DOHH2 (cell line): ENCODE measurements at regions not wholly inside any gene's neighbourhood (a gene's known extent, or its start where the extent isn't known, plus 50 kb on each side); places are given as distances from the start of the nearest gene placed in this dataset.

Experiments
- H3F3A ChIP-seq: fragments of 200-600 bp; sonication (generic), shearing (Covaris generic); 2 replicates; pipeline ENCODE4 v1.6.0; 2016; ENCODE audit warnings: antibody characterized with exemption, mild to moderate bottlenecking; ENCODE audit not compliant: control insufficient read depth, insufficient read depth
- H3K27ac ChIP-seq: fragments of 200-600 bp; sonication (generic); 2 replicates; pipeline ENCODE4 v1.5.1; 2014; ENCODE audit warnings: low read depth, mild to moderate bottlenecking, low read length, moderate library complexity
- H3K27me3 ChIP-seq: fragments of 200-600 bp; sonication (generic); 2 replicates; pipeline ENCODE4 v1.6.1; 2014; ENCODE audit warnings: mild to moderate bottlenecking, low read length, mixed read lengths; ENCODE audit not compliant: control insufficient read depth
- H3K36me3 ChIP-seq: fragments of 200-600 bp; sonication (generic); 2 replicates; pipeline ENCODE4 v1.6.1; 2014; ENCODE audit warnings: mild to moderate bottlenecking, low read length, moderate library complexity, mixed read lengths; ENCODE audit not compliant: control insufficient read depth
- H3K4me1 ChIP-seq: fragments of 200-600 bp; sonication (generic); 2 replicates; pipeline ENCODE4 v1.6.1; 2014; ENCODE audit warnings: mild to moderate bottlenecking, low read length, mixed read lengths; ENCODE audit not compliant: control insufficient read depth
- H3K4me2 ChIP-seq: fragments of 200-600 bp; sonication (generic); 2 replicates; pipeline ENCODE4 v1.6.0; 2014; ENCODE audit warnings: mild to moderate bottlenecking, low read length, moderate library complexity
- H3K4me3 ChIP-seq: fragments of 200-600 bp; sonication (generic); 2 replicates; pipeline ENCODE4 v1.5.1; 2014; ENCODE audit warnings: mild to moderate bottlenecking, low read length, mixed read lengths
- H3K79me2 ChIP-seq: fragments of 200-600 bp; sonication (generic); 2 replicates; pipeline ENCODE4 v1.6.1; 2014; ENCODE audit warnings: mild to moderate bottlenecking, low read length, mixed read lengths; ENCODE audit not compliant: control insufficient read depth
- H3K9me2 ChIP-seq: fragments of 200-600 bp; sonication (generic); replicated peaks from 2 replicates; pipeline ENCODE4 v1.6.1; 2014; ENCODE audit warnings: mild to moderate bottlenecking, low read length, mixed read lengths; ENCODE audit not compliant: control insufficient read depth
- H3K9me3 ChIP-seq: fragments of 200-600 bp; sonication (generic); 2 replicates; pipeline ENCODE4 v1.6.1; 2014; ENCODE audit warnings: antibody characterized with exemption, low read length, mixed read lengths; ENCODE audit not compliant: control insufficient read depth, insufficient read depth
- H4K20me1 ChIP-seq: fragments of 200-600 bp; sonication (generic); 2 replicates; pipeline ENCODE4 v1.6.0; 2014; ENCODE audit warnings: low read depth, mild to moderate bottlenecking, antibody characterized with exemption, low read length, moderate library complexity; ENCODE audit not compliant: control insufficient read depth, insufficient read depth
- CTCF ChIP-seq: fragments of 200-600 bp; sonication (generic); IDR thresholded peaks from one replicate; pipeline ENCODE4 v1.5.1; 2014; ENCODE audit warnings: antibody characterized with exemption, mild to moderate bottlenecking, low read depth, low read length; ENCODE audit not compliant: poor library complexity, severe bottlenecking
- EZH2phosphoT487 ChIP-seq: fragments of 200-600 bp; sonication (generic); IDR thresholded peaks from 2 replicates; pipeline ENCODE4 v1.6.1; 2017; ENCODE audit warnings: borderline replicate concordance, mild to moderate bottlenecking, antibody characterized with exemption, low read length, moderate library complexity, mixed read lengths

- no peaks in the 10 kb centered on the region for H3K9me3 ChIP-seq
- H3K4me2 ChIP-seq = no peak overlapping the region
- no peak overlapping the region for H3K4me3 ChIP-seq
Observed at GRCh38 chr21:18812308-18812707, 408.7 kb upstream of the TMPRSS15 start.

GRCh38 chr21:18819507-18819906 lies 415.9 kb upstream of the TMPRSS15 start:
- no peaks in the 10 kb centered on the region for H3K4me1 ChIP-seq
- H3K9me2 ChIP-seq = no peaks in the 10 kb centered on the region
- H3F3A ChIP-seq = no peaks in the 10 kb centered on the region
- no peaks in the 10 kb centered on the region for H4K20me1 ChIP-seq
- no peak for TF ChIP-seq EZH2phosphoT487
- TF ChIP-seq CTCF = no peak
- H3K4me3 ChIP-seq = no peak overlapping the region
- no peaks in the 10 kb centered on the region for H3K36me3 ChIP-seq
- no peaks in the 10 kb centered on the region for H3K79me2 ChIP-seq
- H3K9me3 ChIP-seq = no peaks in the 10 kb centered on the region
- H3K27me3 ChIP-seq = no peaks in the 10 kb centered on the region
- no peak overlapping the region for H3K4me2 ChIP-seq
- H3K27ac ChIP-seq = no peak overlapping the region

More at GRCh38 chr21:18812308-18812707, 408.7 kb upstream of the TMPRSS15 start:
- Histone ChIP-seq H3K79me2 (no peaks in the 10 kb centered on the region), H3K9me2 (no peaks in the 10 kb centered on the region), H3K27ac (no peak overlapping the region), H3K4me1 (no peaks in the 10 kb centered on the region), H3K36me3 (no peaks in the 10 kb centered on the region), H3F3A (no peaks in the 10 kb centered on the region), H4K20me1 (no peaks in the 10 kb centered on the region), H3K27me3 (no peaks in the 10 kb centered on the region)
- TF ChIP-seq CTCF (no peak), EZH2phosphoT487 (no peak)

GRCh38 chr21:18826562-18826961 lies 423.0 kb upstream of the TMPRSS15 start:
- H3K9me3 ChIP-seq = no peaks in the 10 kb centered on the region
- TF ChIP-seq CTCF = no peak
- no peak for TF ChIP-seq EZH2phosphoT487

More at GRCh38 chr21:18826562-18826961, 423.0 kb upstream of the TMPRSS15 start:
- Histone ChIP-seq H3K9me2 (no peaks in the 10 kb centered on the region), H3K4me3 (no peak overlapping the region), H3K27me3 (no peaks in the 10 kb centered on the region), H3K79me2 (no peaks in the 10 kb centered on the region), H3K4me2 (no peak overlapping the region), H3K4me1 (no peaks in the 10 kb centered on the region), H4K20me1 (no peaks in the 10 kb centered on the region), H3K36me3 (no peaks in the 10 kb centered on the region), H3K27ac (no peak overlapping the region), H3F3A (no peaks in the 10 kb centered on the region)
